ENCODE measurements at regions not wholly inside any gene's neighbourhood (a gene's known extent, or its start where the extent isn't known, plus 50 kb on each side); places are given as distances from the start of the nearest gene placed in this dataset.

GRCh38 chr13:105127732-105128131 lies 1407.7 kb downstream of the EFNB2 start:
- Mint-ChIP-seq H3K4me1 (ENCODE audit: low read depth, unreplicated experiment) (no peaks in the 10 kb centered on the region), H3K36me3 (ENCODE audit: unreplicated experiment) (no peaks in the 10 kb centered on the region), H3K27me3 (ENCODE audit: unreplicated experiment) (no peaks in the 10 kb centered on the region), H3K9me3 (ENCODE audit: unreplicated experiment) (no peaks in the 10 kb centered on the region), H3K27ac (ENCODE audit: unreplicated experiment) (no peak overlapping the region), H3K4me3 (ENCODE audit: unreplicated experiment) (no peak overlapping the region)
- DNase-seq: no peak
- no peak for TF ChIP-seq CTCF (IDR thresholded peaks at IDR 0.05; ENCODE audit: partially characterized antibody, unreplicated experiment)

GRCh38 chr13:105121221-105121620 lies 1414.2 kb downstream of the EFNB2 start:
- Mint-ChIP-seq H3K9me3 (ENCODE audit: unreplicated experiment) (no peaks in the 10 kb centered on the region), H3K4me1 (ENCODE audit: low read depth, unreplicated experiment) (no peaks in the 10 kb centered on the region), H3K27ac (ENCODE audit: unreplicated experiment) (no peak overlapping the region), H3K4me3 (ENCODE audit: unreplicated experiment) (no peak overlapping the region), H3K36me3 (ENCODE audit: unreplicated experiment) (no peaks in the 10 kb centered on the region), H3K27me3 (ENCODE audit: unreplicated experiment) (no peaks in the 10 kb centered on the region)
- no peak for TF ChIP-seq CTCF (IDR thresholded peaks at IDR 0.05; ENCODE audit: partially characterized antibody, unreplicated experiment)
- no peak for DNase-seq

- no peak for TF ChIP-seq CTCF (IDR thresholded peaks at IDR 0.05; ENCODE audit: partially characterized antibody, unreplicated experiment)
- H3K27me3 Mint-ChIP-seq (ENCODE audit: unreplicated experiment): no peaks in the 10 kb centered on the region
- no peaks in the 10 kb centered on the region for H3K36me3 Mint-ChIP-seq (ENCODE audit: unreplicated experiment)
Observed at GRCh38 chr13:105118426-105118985, 1417.0 kb downstream of the EFNB2 start.

DNA sequence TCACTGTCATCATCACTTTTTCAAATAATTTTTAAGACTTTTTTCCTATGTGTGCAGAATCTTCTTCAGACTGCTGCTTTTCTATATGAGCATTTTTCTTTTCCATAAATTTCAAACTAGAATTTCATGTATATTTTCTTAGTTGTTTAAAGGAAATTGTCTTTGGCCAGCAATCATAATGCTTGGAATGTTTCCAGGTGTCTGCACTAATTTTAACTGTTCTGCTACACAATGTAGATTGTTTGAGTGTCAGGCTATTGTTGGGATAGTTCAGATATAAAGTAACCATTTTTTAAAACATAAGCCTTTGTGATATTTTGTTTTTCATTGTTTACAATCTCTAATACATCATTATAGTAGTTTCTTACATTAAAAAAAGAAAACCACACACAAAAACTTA lies 1418.5 kb downstream of the EFNB2 start:
- no peak overlapping the region for H3K27ac Mint-ChIP-seq (ENCODE audit: unreplicated experiment)
- peaks cover 5% of the 10 kb centered on the region for H3K36me3 Mint-ChIP-seq (ENCODE audit: unreplicated experiment)
- H3K27me3 Mint-ChIP-seq (ENCODE audit: unreplicated experiment): no peaks in the 10 kb centered on the region
- no peak for TF ChIP-seq CTCF (IDR thresholded peaks at IDR 0.05; ENCODE audit: partially characterized antibody, unreplicated experiment)
- no peaks in the 10 kb centered on the region for H3K9me3 Mint-ChIP-seq (ENCODE audit: unreplicated experiment)
- H3K4me1 Mint-ChIP-seq (ENCODE audit: low read depth, unreplicated experiment): no peaks in the 10 kb centered on the region
- H3K4me3 Mint-ChIP-seq (ENCODE audit: unreplicated experiment): no peak overlapping the region
- DNase-seq: no peak

More at GRCh38 chr13:105118426-105118985, 1417.0 kb downstream of the EFNB2 start:
- H3K4me1 Mint-ChIP-seq (ENCODE audit: low read depth, unreplicated experiment): no peaks in the 10 kb centered on the region
- H3K4me3 Mint-ChIP-seq (ENCODE audit: unreplicated experiment): no peak overlapping the region
- H3K27ac Mint-ChIP-seq (ENCODE audit: unreplicated experiment): no peak overlapping the region
- H3K9me3 Mint-ChIP-seq (ENCODE audit: unreplicated experiment): no peaks in the 10 kb centered on the region
- DNase-seq: no peak

- no peaks in the 10 kb centered on the region for H3K9me3 Mint-ChIP-seq (ENCODE audit: unreplicated experiment)
- H3K27me3 Mint-ChIP-seq (ENCODE audit: unreplicated experiment): no peaks in the 10 kb centered on the region
- H3K27ac Mint-ChIP-seq (ENCODE audit: unreplicated experiment): no peak overlapping the region
- H3K36me3 Mint-ChIP-seq (ENCODE audit: unreplicated experiment): peaks cover 5% of the 10 kb centered on the region
- DNase-seq: no peak
- H3K4me3 Mint-ChIP-seq (ENCODE audit: unreplicated experiment): no peak overlapping the region
- no peak for TF ChIP-seq CTCF (IDR thresholded peaks at IDR 0.05; ENCODE audit: partially characterized antibody, unreplicated experiment)
- H3K4me1 Mint-ChIP-seq (ENCODE audit: low read depth, unreplicated experiment): no peaks in the 10 kb centered on the region
Observed at GRCh38 chr13:105112561-105112960, 1422.9 kb downstream of the EFNB2 start.
